ENCODE measurements at regions not wholly inside any gene's neighbourhood (a gene's known extent, or its start where the extent isn't known, plus 50 kb on each side); places are given as distances from the start of the nearest gene placed in this dataset.

DNA sequence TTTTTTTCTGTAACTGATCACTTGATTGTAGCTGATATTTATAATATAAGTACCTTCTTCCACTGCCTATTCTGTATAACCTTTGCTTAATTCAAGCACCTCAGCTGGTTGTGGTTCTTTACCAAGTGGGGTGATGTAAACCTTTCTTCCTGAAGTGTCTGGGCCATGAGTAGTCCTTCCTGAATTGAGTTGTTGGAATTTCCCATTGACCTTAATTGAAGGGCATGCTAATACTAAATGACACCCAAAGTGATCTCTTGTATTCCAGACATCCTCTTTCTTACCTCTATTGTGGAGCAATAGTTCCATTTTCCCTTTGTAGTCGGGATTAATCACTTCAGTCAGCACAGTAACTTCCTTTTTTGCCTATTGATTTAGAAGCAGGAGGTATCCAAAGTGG is 1496.8 kb upstream of the CELF4 start:
- TF ChIP-seq EZH2 (IDR thresholded peaks at IDR 0.05; ENCODE audit: borderline replicate concordance, control insufficient read depth, low read depth, low read length), result no peak
- TF ChIP-seq, protein P1, sequence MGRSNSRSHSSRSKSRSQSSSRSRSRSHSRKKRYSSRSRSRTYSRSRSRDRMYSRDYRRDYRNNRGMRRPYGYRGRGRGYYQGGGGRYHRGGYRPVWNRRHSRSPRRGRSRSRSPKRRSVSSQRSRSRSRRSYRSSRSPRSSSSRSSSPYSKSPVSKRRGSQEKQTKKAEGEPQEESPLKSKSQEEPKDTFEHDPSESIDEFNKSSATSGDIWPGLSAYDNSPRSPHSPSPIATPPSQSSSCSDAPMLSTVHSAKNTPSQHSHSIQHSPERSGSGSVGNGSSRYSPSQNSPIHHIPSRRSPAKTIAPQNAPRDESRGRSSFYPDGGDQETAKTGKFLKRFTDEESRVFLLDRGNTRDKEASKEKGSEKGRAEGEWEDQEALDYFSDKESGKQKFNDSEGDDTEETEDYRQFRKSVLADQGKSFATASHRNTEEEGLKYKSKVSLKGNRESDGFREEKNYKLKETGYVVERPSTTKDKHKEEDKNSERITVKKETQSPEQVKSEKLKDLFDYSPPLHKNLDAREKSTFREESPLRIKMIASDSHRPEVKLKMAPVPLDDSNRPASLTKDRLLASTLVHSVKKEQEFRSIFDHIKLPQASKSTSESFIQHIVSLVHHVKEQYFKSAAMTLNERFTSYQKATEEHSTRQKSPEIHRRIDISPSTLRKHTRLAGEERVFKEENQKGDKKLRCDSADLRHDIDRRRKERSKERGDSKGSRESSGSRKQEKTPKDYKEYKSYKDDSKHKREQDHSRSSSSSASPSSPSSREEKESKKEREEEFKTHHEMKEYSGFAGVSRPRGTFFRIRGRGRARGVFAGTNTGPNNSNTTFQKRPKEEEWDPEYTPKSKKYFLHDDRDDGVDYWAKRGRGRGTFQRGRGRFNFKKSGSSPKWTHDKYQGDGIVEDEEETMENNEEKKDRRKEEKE (IDR thresholded peaks at IDR 0.05), result no peak
- TF ChIP-seq CTCF (IDR thresholded peaks at IDR 0.05 in 2 of 3, conservative IDR thresholded peaks at IDR 0.05 in 1 of 3; ENCODE audit: control insufficient read depth in 2 of 3, extremely low read depth in 1 of 3, insufficient read depth in 1 of 3, low read depth in 3 of 3, low read length in 3 of 3), result no peak

All from GM12878 (cell line).